HL-60 (cell line): ENCODE measurements at regions not wholly inside any gene's neighbourhood (a gene's known extent, or its start where the extent isn't known, plus 50 kb on each side); places are given as distances from the start of the nearest gene placed in this dataset.

ENCODE experiments used
- DNase-seq, 2 experiments: peaks; one replicate each; pipeline ENCODE4 v3.0.0-alpha.2; 2010 to 2020; ENCODE audit warnings: low read depth in 1 of 2, low spot score in 1 of 2
- H3K27ac ChIP-seq: fragments of 250-450 bp; sonication (Bioruptor Pico); replicated peaks from 2 replicates; pipeline ENCODE4 v1.5.1; 2020; ENCODE audit warnings: mild to moderate bottlenecking, moderate library complexity
- H3K27me3 ChIP-seq: fragments of 250-450 bp; sonication (Bioruptor Pico); 2 replicates; pipeline ENCODE4 v1.5.1; 2021; ENCODE audit warnings: mild to moderate bottlenecking, moderate library complexity; ENCODE audit not compliant: insufficient read depth, poor library complexity, severe bottlenecking
- H3K4me3 ChIP-seq: replicated peaks from 2 replicates; pipeline ENCODE4 v1.5.1; 2011; ENCODE audit warnings: mild to moderate bottlenecking, control low read depth, low read length; ENCODE audit not compliant: insufficient read depth
- GABPA ChIP-seq: IDR thresholded peaks from 2 replicates; pipeline ENCODE4 v1.6.1; 2012; ENCODE audit warnings: low read depth
- POLR2AphosphoS5 ChIP-seq: IDR thresholded peaks from 2 replicates; pipeline ENCODE4 v1.6.1; 2012; ENCODE audit warnings: low read depth
- REST ChIP-seq: IDR thresholded peaks from 2 replicates; pipeline ENCODE4 v1.6.1; 2012; ENCODE audit warnings: low read depth; ENCODE audit not compliant: insufficient replicate concordance
- SPI1 ChIP-seq: IDR thresholded peaks from 2 replicates; pipeline ENCODE4 v1.6.1; 2012; ENCODE audit warnings: low read depth, mild to moderate bottlenecking, borderline replicate concordance
- TF ChIP-seq, protein P1 (sequence below): IDR thresholded peaks from one replicate; pipeline ENCODE4 v1.5.1; 2011; ENCODE audit warnings: low read length, control low read depth, inconsistent platforms; ENCODE audit not compliant: insufficient read depth

DNA sequence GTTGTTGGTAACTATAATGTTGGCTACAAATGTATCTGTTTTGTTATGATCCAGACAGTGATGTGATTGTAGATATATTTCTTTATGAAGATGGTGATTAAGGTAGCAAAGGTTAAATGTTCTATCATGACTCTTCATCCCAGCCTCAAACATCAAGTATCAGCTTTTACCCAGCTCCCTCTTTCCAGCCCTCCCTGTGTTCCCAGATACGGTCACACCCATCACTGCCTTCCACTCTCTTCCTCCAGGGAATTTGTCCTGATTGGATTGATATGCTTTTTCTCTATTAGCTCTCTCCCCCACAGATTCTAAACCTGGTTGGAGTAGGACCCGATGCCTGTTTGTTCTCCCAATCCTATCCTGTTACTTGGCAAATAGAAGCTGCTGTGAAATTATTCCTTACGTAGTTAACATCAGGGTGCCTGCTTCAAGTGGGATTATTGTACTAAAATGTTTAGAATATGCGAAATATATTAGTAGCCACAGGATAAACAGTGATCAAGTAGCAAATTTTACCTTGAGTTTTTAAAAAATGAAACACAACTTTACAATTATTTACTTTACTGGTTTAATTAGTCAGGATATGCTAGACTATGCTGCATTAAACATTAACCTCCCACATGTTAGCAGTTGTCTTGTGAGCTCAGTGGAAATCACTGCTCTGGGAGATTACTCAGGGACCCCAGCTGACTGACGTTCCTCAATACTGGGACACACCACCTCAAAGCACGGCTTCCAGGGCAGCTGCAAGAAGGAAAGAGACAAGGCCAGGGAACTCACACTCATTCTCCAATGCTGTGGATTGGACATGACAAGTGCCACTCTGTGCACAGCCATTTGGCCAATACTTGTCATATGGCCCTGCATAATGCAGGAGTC, 165.3 kb downstream of the ALX1 start:
- DNase-seq: no peak
- Histone ChIP-seq H3K27me3 (peaks cover 3% of the 10 kb centered on the region), H3K27ac (no peak overlapping the region), H3K4me3 (no peak overlapping the region)
- TF ChIP-seq, protein P1, sequence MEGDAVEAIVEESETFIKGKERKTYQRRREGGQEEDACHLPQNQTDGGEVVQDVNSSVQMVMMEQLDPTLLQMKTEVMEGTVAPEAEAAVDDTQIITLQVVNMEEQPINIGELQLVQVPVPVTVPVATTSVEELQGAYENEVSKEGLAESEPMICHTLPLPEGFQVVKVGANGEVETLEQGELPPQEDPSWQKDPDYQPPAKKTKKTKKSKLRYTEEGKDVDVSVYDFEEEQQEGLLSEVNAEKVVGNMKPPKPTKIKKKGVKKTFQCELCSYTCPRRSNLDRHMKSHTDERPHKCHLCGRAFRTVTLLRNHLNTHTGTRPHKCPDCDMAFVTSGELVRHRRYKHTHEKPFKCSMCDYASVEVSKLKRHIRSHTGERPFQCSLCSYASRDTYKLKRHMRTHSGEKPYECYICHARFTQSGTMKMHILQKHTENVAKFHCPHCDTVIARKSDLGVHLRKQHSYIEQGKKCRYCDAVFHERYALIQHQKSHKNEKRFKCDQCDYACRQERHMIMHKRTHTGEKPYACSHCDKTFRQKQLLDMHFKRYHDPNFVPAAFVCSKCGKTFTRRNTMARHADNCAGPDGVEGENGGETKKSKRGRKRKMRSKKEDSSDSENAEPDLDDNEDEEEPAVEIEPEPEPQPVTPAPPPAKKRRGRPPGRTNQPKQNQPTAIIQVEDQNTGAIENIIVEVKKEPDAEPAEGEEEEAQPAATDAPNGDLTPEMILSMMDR: no peak
- TF ChIP-seq POLR2AphosphoS5 (no peak), GABPA (no peak), SPI1 (no peak), REST (no peak)

DNA sequence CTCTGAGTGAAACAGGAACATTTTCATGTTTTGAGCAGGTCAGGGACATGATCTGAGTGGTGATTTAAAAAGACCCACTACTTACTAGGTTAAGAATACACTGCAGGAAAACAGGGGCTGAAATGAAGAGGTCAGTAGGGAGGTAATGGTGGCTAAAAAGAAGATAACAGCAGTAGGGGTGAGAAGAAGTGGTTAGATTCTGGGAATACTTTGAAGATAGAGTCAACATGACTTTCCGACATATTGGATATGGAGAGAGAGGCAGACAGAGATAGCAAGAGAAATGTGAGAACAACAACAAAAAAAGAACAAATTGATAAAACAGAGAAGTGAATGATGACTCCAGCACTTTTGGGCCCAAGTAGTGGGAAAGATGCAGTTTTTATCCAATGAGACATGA, 168.0 kb downstream of the ALX1 start:
- H3K27ac ChIP-seq: no peak overlapping the region
- TF ChIP-seq REST: no peak
- no peak for TF ChIP-seq SPI1
- TF ChIP-seq GABPA: no peak
- TF ChIP-seq POLR2AphosphoS5: no peak
- TF ChIP-seq, protein P1: no peak
- peaks cover 3% of the 10 kb centered on the region for H3K27me3 ChIP-seq
- H3K4me3 ChIP-seq: no peak overlapping the region
- no peak for DNase-seq

GRCh38 chr12:85448548-85449139, 168.6 kb downstream of the ALX1 start:
- Histone ChIP-seq H3K4me3 (no peak overlapping the region), H3K27ac (no peak overlapping the region), H3K27me3 (peaks cover 3% of the 10 kb centered on the region)
- no peak for DNase-seq
- TF ChIP-seq, protein P1: no peak
